IPS DF 4.7 (cell line): ENCODE measurements at regions not wholly inside any gene's neighbourhood (a gene's known extent, or its start where the extent isn't known, plus 50 kb on each side); places are given as distances from the start of the nearest gene placed in this dataset.
"Not testable (repeated sequence)": the region's sequence is repeated elsewhere in the genome, so short reads cannot be mapped to it uniquely, and the experiment has no call there.

ENCODE experiments used
- DNase-seq: peaks from one replicate; pipeline ENCODE4 v3.0.0-alpha.2; 2013; ENCODE audit warnings: low spot score; ENCODE audit errors: extremely low read depth

DNA sequence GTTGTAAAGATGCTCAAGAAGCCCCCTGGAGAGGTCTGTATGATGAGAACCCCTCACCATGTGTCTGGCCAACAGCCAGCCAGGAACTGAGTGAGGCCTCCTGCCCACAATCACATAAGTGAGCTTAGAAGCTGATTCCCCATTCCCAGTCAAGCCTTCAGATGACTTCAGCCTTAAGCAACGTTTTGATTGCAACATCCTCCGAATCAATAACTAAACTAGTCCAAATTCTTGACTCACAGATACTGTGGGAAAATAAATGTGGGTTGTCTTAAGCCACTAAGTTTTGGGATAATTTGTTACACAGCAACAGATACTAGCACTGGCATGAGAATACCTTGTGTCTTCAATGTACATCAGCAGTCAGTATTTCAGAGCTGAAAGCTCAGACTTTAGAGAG, 54.5 kb upstream of the HS3ST4 start:
- no peak for DNase-seq

DNA sequence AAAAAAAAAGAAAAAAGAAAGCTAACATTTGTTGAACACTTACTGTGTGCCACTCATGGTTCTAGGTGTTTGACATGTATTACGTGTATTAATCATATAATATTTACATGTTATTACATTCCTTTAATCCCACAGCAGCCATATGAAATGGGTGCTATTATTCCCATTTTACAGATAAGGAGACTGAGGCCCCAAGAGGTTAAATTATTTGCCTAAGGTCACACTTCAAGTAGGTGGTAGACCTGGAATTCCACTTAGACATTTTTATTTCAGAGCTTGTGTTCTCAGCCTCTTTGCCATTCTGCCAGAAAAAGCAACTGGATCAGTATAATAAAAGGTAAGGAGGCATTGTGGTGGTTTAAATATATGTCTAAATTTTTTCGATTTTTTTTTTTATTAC, 55.1 kb upstream of the HS3ST4 start:
- DNase-seq, result no peak

- no peak for DNase-seq
These were observed 56.3 kb upstream of the HS3ST4 start for GRCh38 chr16:25635454-25635853.

DNA sequence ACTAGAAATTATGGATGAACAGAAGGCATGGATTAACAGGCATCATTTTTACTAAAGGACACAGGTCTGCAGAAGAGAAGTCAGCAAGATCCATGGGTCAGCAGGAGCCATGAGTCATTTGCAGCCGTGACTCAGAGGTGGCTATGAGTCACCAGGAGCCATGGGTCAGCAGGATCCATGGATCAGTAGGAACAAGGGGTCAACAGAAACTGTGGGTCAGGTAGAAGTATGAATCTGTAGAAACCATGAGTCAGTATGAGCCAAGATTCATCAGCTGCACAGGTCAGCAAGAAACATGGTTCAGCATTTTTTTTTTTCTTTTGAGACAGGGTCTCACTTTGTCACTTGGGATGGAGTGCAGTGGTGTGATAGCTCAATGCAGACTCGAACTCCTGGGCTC, 58.2 kb upstream of the HS3ST4 start:
- no peak for DNase-seq

DNA sequence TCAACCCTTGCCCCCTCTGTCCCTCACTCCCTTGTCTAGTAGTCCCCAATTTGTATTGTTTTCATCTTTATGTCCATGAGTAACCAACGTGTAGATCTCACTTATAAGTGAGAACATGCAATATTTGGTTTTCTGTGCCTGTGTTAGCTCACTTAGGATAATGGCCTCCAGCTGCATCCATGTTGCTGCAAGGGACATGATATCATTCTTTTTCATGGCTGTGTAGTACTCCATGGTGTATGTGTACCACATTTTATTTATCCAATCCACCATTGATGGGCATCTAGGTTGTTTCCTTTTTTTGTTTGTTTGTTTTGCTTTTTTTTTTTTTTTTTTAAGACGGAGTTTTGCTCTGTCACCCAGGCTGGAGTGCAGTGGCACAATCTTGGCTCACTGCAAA, 63.0 kb upstream of the HS3ST4 start:
- DNase-seq, result no peak

DNA sequence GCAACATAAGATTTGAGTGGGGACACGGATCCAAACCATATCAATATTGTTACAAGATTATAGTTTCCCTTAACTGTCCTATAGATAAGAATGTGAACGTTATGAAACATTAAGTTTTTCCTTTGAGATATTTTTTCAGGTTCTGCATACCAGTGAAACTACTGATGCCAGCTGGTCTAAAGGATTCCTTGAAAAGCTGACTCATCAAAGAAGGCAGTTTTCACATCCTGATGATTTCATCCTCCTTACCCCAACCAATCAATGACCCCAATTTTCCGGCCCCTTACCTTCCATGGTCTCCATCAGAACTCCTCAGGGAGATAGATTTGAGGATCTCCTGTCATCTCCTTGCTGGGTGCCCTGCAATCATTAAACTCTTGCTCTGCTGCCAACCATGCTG, 64.1 kb upstream of the HS3ST4 start:
- DNase-seq, result no peak

DNA sequence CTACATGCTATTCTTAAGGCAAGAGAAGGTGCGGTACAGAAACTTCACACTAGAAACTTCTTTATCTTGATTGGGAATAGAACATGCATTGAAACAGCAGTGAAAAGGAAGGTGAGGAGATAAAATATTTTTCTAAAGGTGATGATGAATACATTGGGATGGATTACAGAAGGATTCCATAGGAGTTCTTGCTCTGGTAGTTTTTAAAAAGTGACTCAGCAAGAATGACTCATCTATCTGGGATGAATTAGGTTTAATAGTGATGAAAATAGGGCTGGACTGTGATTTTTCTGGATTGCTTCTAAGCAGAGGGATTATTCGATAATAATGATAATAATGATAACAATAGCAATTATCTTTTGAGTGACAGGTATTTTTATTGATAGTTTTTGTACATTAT, 65.6 kb upstream of the HS3ST4 start:
- no peak for DNase-seq

GRCh38 chr16:25625620-25626019, 66.1 kb upstream of the HS3ST4 start:
- DNase-seq, result no peak

DNA sequence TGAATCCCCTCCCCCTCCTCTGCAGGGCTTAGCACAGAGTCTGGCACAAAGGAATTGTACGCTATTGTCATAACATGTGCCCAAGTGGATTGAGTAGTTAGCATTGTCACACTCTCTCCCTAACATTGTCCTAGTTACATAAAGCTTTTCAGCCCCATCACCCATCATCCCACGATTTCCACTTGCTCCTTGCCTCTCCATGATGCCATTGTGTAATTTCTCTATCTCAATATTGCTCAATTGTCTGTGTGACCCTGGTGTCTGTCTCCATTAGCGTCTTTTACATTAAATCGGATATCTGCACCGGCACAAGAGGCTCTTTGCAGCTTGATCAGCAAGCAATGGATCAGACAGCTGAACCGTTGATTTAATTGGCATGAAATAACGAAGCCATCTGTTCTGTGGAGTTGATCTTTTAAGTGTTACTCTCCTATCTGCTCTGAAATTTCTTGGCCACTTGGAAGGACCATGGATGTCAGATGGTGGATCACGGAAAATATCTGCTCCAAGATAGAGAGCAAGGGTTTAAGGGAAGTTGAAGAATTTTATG, 77.0 kb upstream of the HS3ST4 start:
- no peak for DNase-seq

GRCh38 chr16:25613931-25614330, 77.8 kb upstream of the HS3ST4 start:
- no peak for DNase-seq

DNA sequence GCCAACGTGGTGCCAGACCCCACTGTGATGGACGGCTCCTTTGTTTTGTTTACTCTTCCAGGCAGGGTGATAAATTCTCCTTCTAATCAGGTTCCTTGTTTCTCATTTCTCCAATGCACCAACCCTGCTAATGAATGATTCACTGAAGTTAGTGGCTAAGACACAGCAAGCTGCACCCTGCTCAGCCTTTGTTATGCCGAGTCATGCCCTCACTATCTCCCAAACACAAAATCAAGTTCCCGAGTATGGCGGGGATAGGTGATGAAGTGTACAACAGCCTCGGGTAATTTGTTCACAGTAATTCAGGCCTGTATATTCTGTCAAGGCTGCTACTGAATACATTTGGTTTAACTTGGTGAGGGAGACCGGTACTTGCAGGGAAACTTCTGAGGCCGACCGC, 83.8 kb upstream of the HS3ST4 start:
- DNase-seq, result no peak

DNA sequence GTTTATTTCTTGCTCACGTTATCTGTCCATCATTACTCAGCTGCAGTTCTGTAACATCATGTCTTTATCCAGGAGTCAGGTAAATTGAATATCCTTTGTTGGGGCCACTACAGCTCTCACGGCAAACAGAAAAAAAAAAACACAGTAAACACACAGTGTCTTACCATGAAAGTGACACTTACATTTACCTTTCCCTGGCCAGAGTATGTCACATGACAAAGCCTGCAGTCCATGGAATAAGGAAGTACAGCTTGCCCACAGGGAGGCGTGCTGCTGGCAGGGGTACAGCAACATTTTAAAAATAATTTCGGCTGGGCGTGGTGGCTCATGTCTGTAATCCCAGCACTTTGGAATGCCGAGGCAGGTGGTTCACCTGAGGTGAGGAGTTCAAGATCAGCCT, 85.7 kb upstream of the HS3ST4 start:
- DNase-seq, result no peak

GRCh38 chr16:25605381-25605780, 86.4 kb upstream of the HS3ST4 start:
- DNase-seq, result no peak

GRCh38 chr16:25601306-25601705, 90.5 kb upstream of the HS3ST4 start:
- DNase-seq, result not testable (repeated sequence)

GRCh38 chr16:25596194-25596593, 95.6 kb upstream of the HS3ST4 start:
- DNase-seq, result no peak

DNA sequence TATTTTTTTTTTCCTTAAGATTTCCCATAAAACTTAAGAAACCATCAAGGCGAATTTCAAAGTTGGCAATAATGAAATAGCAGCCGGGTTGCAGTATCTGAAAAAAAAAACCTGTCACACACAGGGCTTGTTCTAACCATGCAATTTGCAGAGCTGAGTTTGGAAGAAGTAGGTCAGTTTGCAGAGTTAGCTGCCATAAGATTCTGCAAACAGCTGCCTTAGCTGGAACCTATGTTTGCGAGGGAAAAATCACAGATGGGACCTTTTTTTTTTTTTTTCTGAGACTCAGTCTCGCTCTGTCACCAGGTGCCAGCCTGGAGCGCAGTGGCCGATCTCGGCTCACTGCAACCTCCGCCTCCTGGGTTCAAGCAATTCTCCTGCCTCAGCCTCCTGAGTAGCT, 98.5 kb upstream of the HS3ST4 start:
- no peak for DNase-seq

- DNase-seq, result no peak
These were observed 104.0 kb upstream of the HS3ST4 start for GRCh38 chr16:25587783-25588182.

GRCh38 chr16:25586826-25587225, 104.9 kb upstream of the HS3ST4 start:
- no peak for DNase-seq

DNA sequence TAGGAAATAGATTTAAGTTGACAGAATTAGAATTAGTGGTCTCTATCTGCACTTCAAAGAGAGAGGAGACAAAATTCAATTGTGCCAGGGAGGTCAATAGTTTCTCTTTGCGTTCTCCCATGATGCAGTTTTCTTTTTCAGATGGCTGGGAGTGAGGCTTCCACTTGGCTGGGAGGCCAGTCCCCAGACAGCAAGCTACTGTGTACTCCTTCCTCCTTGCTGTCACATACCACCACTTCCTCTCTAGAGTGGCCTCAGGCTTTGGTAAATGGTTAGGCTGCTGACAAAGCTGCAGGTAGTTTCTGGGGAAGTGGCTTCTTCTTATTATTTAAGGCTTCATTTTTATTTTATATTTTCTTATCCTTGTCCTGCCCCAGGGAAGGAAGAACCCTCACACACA, 106.2 kb upstream of the HS3ST4 start:
- DNase-seq, result no peak

GRCh38 chr16:25580041-25580440, 111.7 kb upstream of the HS3ST4 start:
- DNase-seq, result no peak

DNA sequence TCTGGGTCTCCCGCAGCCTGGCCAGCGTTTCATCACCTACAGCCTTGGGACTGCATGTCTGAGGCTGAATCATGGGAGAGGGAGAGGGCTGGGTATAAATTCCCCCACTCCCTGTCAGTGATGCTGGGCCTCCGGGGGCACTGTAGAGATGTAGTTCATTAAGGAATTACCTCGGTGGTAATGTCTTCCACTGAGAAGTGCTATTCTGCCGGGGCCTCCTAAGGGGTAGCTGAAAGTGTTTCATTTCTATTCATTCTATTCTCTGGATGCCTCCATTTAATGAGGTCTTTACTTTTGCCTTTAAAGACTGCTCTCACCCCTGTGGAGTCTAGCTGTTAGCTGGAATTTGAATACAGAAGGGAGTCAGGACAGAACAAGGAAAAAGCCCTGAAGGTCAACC, 116.4 kb upstream of the HS3ST4 start:
- no peak for DNase-seq

- DNase-seq, result no peak
These were observed 120.0 kb upstream of the HS3ST4 start for GRCh38 chr16:25571712-25572111.

DNA sequence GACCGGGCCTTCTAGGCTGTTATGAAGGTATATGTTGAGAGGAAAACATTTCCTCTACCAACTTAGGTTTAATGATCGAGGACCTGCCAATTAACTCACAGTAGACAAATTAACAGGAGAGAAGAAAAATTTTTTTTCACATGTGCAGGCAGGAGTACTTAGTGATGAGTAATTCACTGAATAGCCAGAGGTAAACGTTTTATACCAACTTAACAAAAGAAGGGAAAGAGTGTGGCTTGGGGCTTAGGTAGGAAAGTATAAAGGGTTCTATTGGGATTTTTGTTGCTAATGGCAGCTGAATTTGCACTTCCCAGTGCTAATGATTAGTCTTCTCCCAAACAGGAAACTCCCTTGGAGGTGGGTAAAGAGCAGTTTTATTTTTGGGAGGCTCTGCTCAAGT, 121.6 kb upstream of the HS3ST4 start:
- DNase-seq, result no peak

- DNase-seq, result no peak
These were observed 122.8 kb upstream of the HS3ST4 start for GRCh38 chr16:25568991-25569390.
